Spleen (tissue), 11 donors: ENCODE measurements at regions not wholly inside any gene's neighbourhood (a gene's known extent, or its start where the extent isn't known, plus 50 kb on each side); places are given as distances from the start of the nearest gene placed in this dataset.

Experiments used
- DNase-seq: peaks from one replicate; pipeline ENCODE4 v3.0.0-alpha.2; 2020
- H3K27ac ChIP-seq, 8 donors: fragments of 200-600 bp; sonication (generic) in 7 of 8; 1 replicate in 4 of 8; 2 replicates in 4 of 8; pipeline versions ENCODE4 v1.5.0 to v1.8.0; 2016 to 2021; ENCODE audit warnings: inconsistent platforms in 4 of 8, mild to moderate bottlenecking in 4 of 8, moderate library complexity in 1 of 8
- H3K27me3 ChIP-seq, 7 donors: fragments of 200-600 bp; sonication (generic) in 6 of 7; replicated peaks in 1 of 7; 1 replicate in 4 of 7; 2 replicates in 3 of 7; pipeline versions ENCODE4 v1.5.0 to v1.8.0; 2016 to 2021; ENCODE audit warnings: inconsistent platforms in 3 of 7, mild to moderate bottlenecking in 1 of 7
- H3K36me3 ChIP-seq, 6 donors: fragments of 200-600 bp; sonication (generic) in 5 of 6; 1 replicate in 4 of 6; 2 replicates in 2 of 6; pipeline versions ENCODE4 v1.5.0 to v1.8.0; 2016 to 2021; ENCODE audit warnings: inconsistent platforms in 2 of 6
- H3K4me1 ChIP-seq, 6 donors: fragments of 200-600 bp; sonication (generic) in 5 of 6; 1 replicate in 3 of 6; 2 replicates in 3 of 6; pipeline versions ENCODE4 v1.5.0 to v1.8.0; 2016 to 2021; ENCODE audit warnings: inconsistent platforms in 3 of 6
- H3K4me3 ChIP-seq, 8 donors: fragments of 200-600 bp; sonication (generic) in 7 of 8; 1 replicate in 4 of 8; 2 replicates in 4 of 8; pipeline versions ENCODE4 v1.5.0 to v1.8.0; 2016 to 2021; ENCODE audit warnings: inconsistent platforms in 4 of 8, mild to moderate bottlenecking in 4 of 8, moderate library complexity in 2 of 8
- H3K9me3 ChIP-seq, 8 donors: fragments of 200-600 bp; sonication (generic) in 7 of 8; 1 replicate in 4 of 8; 2 replicates in 4 of 8; pipeline versions ENCODE4 v1.5.0 to v1.8.0; 2016 to 2021; ENCODE audit warnings: inconsistent platforms in 4 of 8
- CTCF ChIP-seq, 11 experiments: fragments of 200-600 bp in 7 of 11; fragments of 450-650 bp in 4 of 11; sonication (generic) in 4 of 11; IDR thresholded peaks in 8 of 11; conservative IDR thresholded peaks in 3 of 11; 1 replicate in 7 of 11; 2 replicates in 4 of 11; pipeline versions ENCODE4 v1.4.0 to v1.8.0; 2016 to 2021; ENCODE audit warnings: antibody characterized with exemption in 11 of 11, inconsistent platforms in 4 of 11, mild to moderate bottlenecking in 1 of 11
- POLR2A ChIP-seq, 3 donors: fragments of 450-650 bp; IDR thresholded peaks; one replicate each; pipeline ENCODE4 v1.5.1; 2017; ENCODE audit warnings: antibody characterized with exemption in 3 of 3, mild to moderate bottlenecking in 1 of 3
- POLR2AphosphoS5 ChIP-seq, 3 donors: sonication (generic); formaldehyde crosslinking; IDR thresholded peaks; one replicate each; pipeline ENCODE4 v1.5.1; 2017; ENCODE audit warnings: antibody characterized with exemption in 3 of 3
- WGBS, 5 donors: extraction: QIAGEN DNeasy Blood & Tissue Kit in 3 of 5; methylation state at CpG; one replicate each; pipeline versions ENCODE4 v1.1.5 to v1.1.7; 2013 to 2018; 5-methylcytosine and 5-hydroxymethylcytosine counted together
- intact Hi-C: fragments of 100-400 bp; cut with DNase I; formaldehyde crosslinking; loops from one replicate; pipeline ENCODE4 v1.15.0; 2023; ENCODE audit warnings: low total_unique reads
- donor health status: healthy with polysubstance abuse.
- donor health status: DM: no; HTN: no; CAD: no; lungs with moderate emphysema.
- donor health status: DM: no; HTN: no; CAD: no.
- donor health status: Bipolar disorder and iron deficiency.
- donor health status: healthy.
- donor health status: DM: no; HTN: no; CAD: no.
- donor health status: DM: yes; HTN: yes; CAD: no.

- Histone ChIP-seq H3K27me3 (peaks cover 0 to 2% (median 0%) of the 10 kb centered on the region in 7 donors), H3K4me3 (no peak overlapping the region), H3K9me3 (no peaks in the 10 kb centered on the region), H3K27ac (no peak overlapping the region), H3K4me1 (peaks cover 0 to 10% (median 0%) of the 10 kb centered on the region in 6 donors), H3K36me3 (no peaks in the 10 kb centered on the region)
- no peak for DNase-seq
- TF ChIP-seq POLR2A (IDR thresholded peaks at IDR 0.05) (no peak), POLR2AphosphoS5 (IDR thresholded peaks at IDR 0.05) (no peak), CTCF (IDR thresholded peaks at IDR 0.05 in 8 of 11, conservative IDR thresholded peaks at IDR 0.05 in 3 of 11) (no peak)
- intact Hi-C loops: no loop called here
- WGBS, 5 donors: 94 to 98% (median 96%) methylated on average over 7 of the region's 7 CpGs
These were observed 600.6 kb upstream of the CDH11 start for GRCh38 chr16:65722429-65722828.

GRCh38 chr16:65717846-65718245 is 596.0 kb upstream of the CDH11 start:
- Histone ChIP-seq H3K4me1 (no peaks in the 10 kb centered on the region), H3K4me3 (no peak overlapping the region), H3K36me3 (no peaks in the 10 kb centered on the region), H3K27ac (no peak overlapping the region), H3K27me3 (no peaks in the 10 kb centered on the region), H3K9me3 (no peaks in the 10 kb centered on the region)
- intact Hi-C loops: no loop called here
- DNase-seq: no peak
- TF ChIP-seq POLR2A (IDR thresholded peaks at IDR 0.05): no peak
- no peak for TF ChIP-seq CTCF (IDR thresholded peaks at IDR 0.05 in 8 of 11, conservative IDR thresholded peaks at IDR 0.05 in 3 of 11)
- TF ChIP-seq POLR2AphosphoS5 (IDR thresholded peaks at IDR 0.05): no peak
- WGBS, 5 donors: 82 to 92% (median 83%) methylated on average over 3 of the region's 3 CpGs

- Histone ChIP-seq H3K36me3 (no peaks in the 10 kb centered on the region), H3K9me3 (no peaks in the 10 kb centered on the region), H3K27ac (no peak overlapping the region), H3K27me3 (no peaks in the 10 kb centered on the region), H3K4me3 (no peak overlapping the region), H3K4me1 (no peaks in the 10 kb centered on the region)
- intact Hi-C loops: no loop called here
- no peak for DNase-seq
- WGBS, 5 donors: 21 to 28% (median 23%) methylated on average over 8 of the region's 8 CpGs
- TF ChIP-seq POLR2AphosphoS5 (IDR thresholded peaks at IDR 0.05) (no peak), POLR2A (IDR thresholded peaks at IDR 0.05) (no peak), CTCF (IDR thresholded peaks at IDR 0.05 in 8 of 11, conservative IDR thresholded peaks at IDR 0.05 in 3 of 11) (no peak)
These were observed 595.2 kb upstream of the CDH11 start for GRCh38 chr16:65716737-65717700.

GRCh38 chr16:65713181-65713808 is 591.4 kb upstream of the CDH11 start:
- Histone ChIP-seq H3K4me3 (no peak overlapping the region), H3K27ac (no peak overlapping the region), H3K4me1 (peaks cover 0 to 3% (median 0%) of the 10 kb centered on the region in 6 donors), H3K9me3 (no peaks in the 10 kb centered on the region), H3K36me3 (no peaks in the 10 kb centered on the region), H3K27me3 (no peaks in the 10 kb centered on the region)
- intact Hi-C loops: no loop called here
- WGBS, 5 donors: 52 to 59% (median 55%) methylated on average over 7 of the region's 7 CpGs
- DNase-seq: no peak
- TF ChIP-seq POLR2A (IDR thresholded peaks at IDR 0.05) (no peak), POLR2AphosphoS5 (IDR thresholded peaks at IDR 0.05) (no peak), CTCF (IDR thresholded peaks at IDR 0.05 in 8 of 11, conservative IDR thresholded peaks at IDR 0.05 in 3 of 11) (no peak)
